Endothelial cell of umbilical vein (primary cell): ENCODE measurements at regions not wholly inside any gene's neighbourhood (a gene's known extent, or its start where the extent isn't known, plus 50 kb on each side); places are given as distances from the start of the nearest gene placed in this dataset.

Experiments used
- EZH2 ChIP-seq: IDR thresholded peaks from 2 replicates; pipeline ENCODE4 v1.6.1; 2012; ENCODE audit warnings: borderline replicate concordance, low read depth, mild to moderate bottlenecking, moderate library complexity, low read length, inconsistent platforms; ENCODE audit not compliant: severe bottlenecking
- GATA2 ChIP-seq: IDR thresholded peaks from 2 replicates; pipeline ENCODE4 v1.7.0; 2011; ENCODE audit warnings: low read depth, mild to moderate bottlenecking, moderate library complexity, mixed read lengths, low read length; ENCODE audit not compliant: insufficient read length, insufficient read depth
- MYC ChIP-seq: IDR thresholded peaks from one replicate; pipeline ENCODE4 v1.6.1; 2011; ENCODE audit warnings: mild to moderate bottlenecking, low read depth, low read length
- POLR2A ChIP-seq: IDR thresholded peaks from 2 replicates; pipeline ENCODE4 v1.6.1; 2012; ENCODE audit warnings: low read depth, mild to moderate bottlenecking, control low read depth, low read length
- POLR2AphosphoS5 ChIP-seq: IDR thresholded peaks from 2 replicates; pipeline ENCODE4 v1.6.1; 2012; ENCODE audit warnings: low read depth, mild to moderate bottlenecking, control low read depth, low read length, moderate library complexity; ENCODE audit not compliant: insufficient read depth
- TF ChIP-seq, protein P1 (sequence below), 2 donors: IDR thresholded peaks; 1 replicate in 1 of 2; 2 replicates in 1 of 2; pipeline ENCODE4 v1.5.1; 2011; ENCODE audit warnings: low read length in 2 of 2, mild to moderate bottlenecking in 2 of 2, moderate library complexity in 2 of 2, control low read depth in 1 of 2, inconsistent platforms in 1 of 2, low read depth in 1 of 2; ENCODE audit not compliant: insufficient read depth in 1 of 2; ENCODE audit errors: extremely low read depth in 1 of 2
- TF ChIP-seq, protein P2 (sequence below): IDR thresholded peaks from 2 replicates; pipeline ENCODE4 v1.6.1; 2011; ENCODE audit not compliant: insufficient read depth, insufficient read length

DNA sequence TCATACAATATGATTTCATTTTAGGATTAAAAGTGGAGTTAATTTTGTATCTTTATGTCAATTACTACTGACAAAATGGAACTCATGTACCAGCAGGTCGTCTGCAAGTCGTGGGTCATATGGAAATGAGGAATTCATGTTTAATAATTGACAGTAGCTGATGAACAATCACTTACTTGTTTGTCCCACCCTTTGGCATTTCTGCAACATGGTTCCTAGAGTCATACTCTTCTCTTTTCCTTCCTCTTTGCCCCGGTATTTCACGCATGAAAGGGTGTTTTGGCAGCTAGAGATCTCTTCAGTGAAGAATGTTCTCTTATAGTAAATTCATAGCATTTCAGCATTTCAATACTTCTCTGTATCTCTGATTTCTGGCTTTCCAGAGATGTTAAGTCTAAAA, 133.3 kb upstream of the SLC24A5 start:
- TF ChIP-seq POLR2A, result no peak
- TF ChIP-seq, protein P1, sequence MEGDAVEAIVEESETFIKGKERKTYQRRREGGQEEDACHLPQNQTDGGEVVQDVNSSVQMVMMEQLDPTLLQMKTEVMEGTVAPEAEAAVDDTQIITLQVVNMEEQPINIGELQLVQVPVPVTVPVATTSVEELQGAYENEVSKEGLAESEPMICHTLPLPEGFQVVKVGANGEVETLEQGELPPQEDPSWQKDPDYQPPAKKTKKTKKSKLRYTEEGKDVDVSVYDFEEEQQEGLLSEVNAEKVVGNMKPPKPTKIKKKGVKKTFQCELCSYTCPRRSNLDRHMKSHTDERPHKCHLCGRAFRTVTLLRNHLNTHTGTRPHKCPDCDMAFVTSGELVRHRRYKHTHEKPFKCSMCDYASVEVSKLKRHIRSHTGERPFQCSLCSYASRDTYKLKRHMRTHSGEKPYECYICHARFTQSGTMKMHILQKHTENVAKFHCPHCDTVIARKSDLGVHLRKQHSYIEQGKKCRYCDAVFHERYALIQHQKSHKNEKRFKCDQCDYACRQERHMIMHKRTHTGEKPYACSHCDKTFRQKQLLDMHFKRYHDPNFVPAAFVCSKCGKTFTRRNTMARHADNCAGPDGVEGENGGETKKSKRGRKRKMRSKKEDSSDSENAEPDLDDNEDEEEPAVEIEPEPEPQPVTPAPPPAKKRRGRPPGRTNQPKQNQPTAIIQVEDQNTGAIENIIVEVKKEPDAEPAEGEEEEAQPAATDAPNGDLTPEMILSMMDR (IDR thresholded peaks at IDR 0.05; ENCODE audit: extremely low read depth in 1 of 2, insufficient read depth in 1 of 2, low read depth in 1 of 2, low read length in 2 of 2), result no peak
- TF ChIP-seq EZH2, result no peak
- no peak for TF ChIP-seq POLR2AphosphoS5
- TF ChIP-seq, protein P2, sequence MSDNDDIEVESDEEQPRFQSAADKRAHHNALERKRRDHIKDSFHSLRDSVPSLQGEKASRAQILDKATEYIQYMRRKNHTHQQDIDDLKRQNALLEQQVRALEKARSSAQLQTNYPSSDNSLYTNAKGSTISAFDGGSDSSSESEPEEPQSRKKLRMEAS, result no peak
- TF ChIP-seq GATA2, result no peak
- TF ChIP-seq MYC, result no peak
